HCT116 (cell line): ENCODE measurements at regions not wholly inside any gene's neighbourhood (a gene's known extent, or its start where the extent isn't known, plus 50 kb on each side); places are given as distances from the start of the nearest gene placed in this dataset.

Experiments used
- ATAC-seq: fragments of 200-7000 bp; cut with Tn5 transposase; 2 replicates; pipeline ENCODE4 v1.9.1; 2020; ENCODE audit warnings: mild to moderate bottlenecking, moderate library complexity
- BruUV-seq: library from RNA; stranded (reverse); fragments of 400-500 nt; replicated peaks from 2 replicates; lab custom pipeline; 2021; lab: Mats Ljungman, UMichigan
- CTCF ChIA-PET: fragments of 300-600 bp; sonication (Branson Sonifier 250); formaldehyde crosslinking; loops from one replicate; lab custom pipeline; 2021; ENCODE audit warnings: antibody characterized with exemption; lab: Charles Lee
- POLR2A ChIA-PET: fragments of 300-600, 350-600 bp; sonication (Branson Sonifier 250); formaldehyde crosslinking; loops from one replicate; lab custom pipeline; 2021; ENCODE audit warnings: antibody characterized with exemption; lab: Charles Lee
- RAD21 ChIA-PET, 2 experiments: fragments of 300-600 bp; sonication (Branson Sonifier 250); formaldehyde crosslinking; loops; one replicate each; lab custom pipeline; 2023; ENCODE audit warnings: low total read pairs in 2 of 2; ENCODE audit not compliant: uncharacterized antibody in 2 of 2, unreplicated experiment in 2 of 2, low non-redundant PET in 1 of 2; lab: Charles Lee
- DNase-seq: peaks from one replicate; pipeline ENCODE4 v3.0.0-alpha.2; 2010; ENCODE audit warnings: low read depth, low spot score
- H2AFZ ChIP-seq: fragments of 200-600 bp; shearing (Covaris generic), sonication (generic); 2 replicates; pipeline ENCODE4 v1.6.1; 2017; ENCODE audit warnings: low read depth, mixed run types, mixed read lengths, antibody characterized with exemption, low read length; ENCODE audit not compliant: poor library complexity, severe bottlenecking
- H3K27ac ChIP-seq: 2 replicates; pipeline ENCODE4 v1.5.1; 2012; ENCODE audit warnings: low read depth, low read length
- H3K27me3 ChIP-seq: fragments of 200-600 bp; sonication (generic); 2 replicates; pipeline ENCODE4 v1.6.1; 2016; ENCODE audit warnings: mixed run types, low read length, mixed read lengths; ENCODE audit not compliant: insufficient read depth
- H3K36me3 ChIP-seq, 2 experiments: fragments of 200-500 bp in 1 of 2; fragments of 200-600 bp in 1 of 2; sonication (Bioruptor generic) in 1 of 2; sonication (generic) in 1 of 2; 2 replicates each; pipeline versions ENCODE4 v1.5.1 to v1.6.1; 2014 to 2016; ENCODE audit warnings: low read length in 2 of 2, inconsistent platforms in 1 of 2, mixed read lengths in 1 of 2, mixed run types in 1 of 2; ENCODE audit not compliant: insufficient read depth in 2 of 2, control insufficient read depth in 1 of 2
- H3K4me1 ChIP-seq, 2 experiments: fragments of 200-600 bp in 1 of 2; sonication (generic) in 1 of 2; 2 replicates each; pipeline versions ENCODE4 v1.5.1 to v1.6.1; 2012 to 2017; ENCODE audit warnings: low read length in 2 of 2, inconsistent platforms in 1 of 2, mild to moderate bottlenecking in 1 of 2, mixed read lengths in 1 of 2, mixed run types in 1 of 2, moderate library complexity in 1 of 2; ENCODE audit not compliant: insufficient read depth in 2 of 2, control insufficient read depth in 1 of 2
- H3K4me2 ChIP-seq: fragments of 200-600 bp; sonication (generic); 2 replicates; pipeline ENCODE4 v1.6.1; 2017; ENCODE audit warnings: mixed run types, low read length, mixed read lengths
- H3K4me3 ChIP-seq, 2 experiments: fragments of 200-600 bp in 1 of 2; sonication (generic) in 1 of 2; replicated peaks in 1 of 2; 2 replicates each; pipeline ENCODE4 v1.5.1; 2011 to 2016; ENCODE audit warnings: low read length in 2 of 2, control low read depth in 1 of 2, low read depth in 1 of 2, mild to moderate bottlenecking in 1 of 2, mixed read lengths in 1 of 2, mixed run types in 1 of 2
- H3K79me2 ChIP-seq: fragments of 200-600 bp; sonication (generic); 2 replicates; pipeline ENCODE4 v1.6.1; 2017; ENCODE audit warnings: mild to moderate bottlenecking, mixed run types, low read length, moderate library complexity, mixed read lengths; ENCODE audit not compliant: insufficient read depth
- H3K9ac ChIP-seq: fragments of 200-600 bp; sonication (generic); 2 replicates; pipeline ENCODE4 v1.6.1; 2016; ENCODE audit warnings: low read length, mixed read lengths
- H3K9me2 ChIP-seq: fragments of 200-600 bp; sonication (generic), shearing (Covaris generic); 2 replicates; pipeline ENCODE4 v1.6.1; 2017; ENCODE audit warnings: mixed run types, mild to moderate bottlenecking, moderate library complexity; ENCODE audit not compliant: insufficient read depth
- H3K9me3 ChIP-seq, 2 experiments: fragments of 200-500 bp in 1 of 2; fragments of 200-600 bp in 1 of 2; sonication (Bioruptor generic) in 1 of 2; sonication (generic) in 1 of 2; 2 replicates each; pipeline ENCODE4 v1.6.1; 2014 to 2017; ENCODE audit warnings: low read length in 2 of 2, mixed read lengths in 2 of 2, inconsistent platforms in 1 of 2, low read depth in 1 of 2, mild to moderate bottlenecking in 1 of 2, mixed run types in 1 of 2, moderate library complexity in 1 of 2; ENCODE audit not compliant: control insufficient read depth in 1 of 2, insufficient read depth in 1 of 2
- H4K20me1 ChIP-seq: fragments of 200-600 bp; sonication (generic), shearing (Covaris generic); 2 replicates; pipeline ENCODE4 v1.6.1; 2017; ENCODE audit warnings: mixed run types, mild to moderate bottlenecking, moderate library complexity; ENCODE audit not compliant: insufficient read depth
- CBX3 ChIP-seq: IDR thresholded peaks from 2 replicates; pipeline ENCODE4 v1.6.1; 2012; ENCODE audit warnings: low read depth
- ELF1 ChIP-seq: IDR thresholded peaks from 2 replicates; pipeline ENCODE4 v1.6.1; 2012; ENCODE audit warnings: low read depth, borderline replicate concordance
- EZH2 ChIP-seq: fragments of 200-600 bp; sonication (generic); IDR thresholded peaks from 2 replicates; pipeline ENCODE4 v1.6.1; 2017; ENCODE audit warnings: antibody characterized with exemption, mixed run types
- FOSL1 ChIP-seq: IDR thresholded peaks from 2 replicates; pipeline ENCODE4 v1.6.1; 2012; ENCODE audit warnings: low read depth
- SIN3A ChIP-seq: IDR thresholded peaks from 2 replicates; pipeline ENCODE4 v1.6.1; 2012; ENCODE audit warnings: low read depth
- SP1 ChIP-seq: IDR thresholded peaks from 2 replicates; pipeline ENCODE4 v1.6.1; 2012; ENCODE audit warnings: low read depth
- SRF ChIP-seq: IDR thresholded peaks from 2 replicates; pipeline ENCODE4 v1.6.1; 2012; ENCODE audit warnings: low read depth
- TCF7L2 ChIP-seq: IDR thresholded peaks from 2 replicates; pipeline ENCODE4 v1.7.0; 2011; ENCODE audit warnings: borderline replicate concordance, inconsistent platforms; ENCODE audit not compliant: insufficient read depth, insufficient read length; ENCODE audit errors: extremely low read depth
- intact Hi-C: fragments of 100-400 bp; cut with micrococcal nuclease; formaldehyde crosslinking; loops from 2 replicates; pipeline ENCODE4 v1.10.0; 2022
- TF ChIP-seq, protein P1 (sequence below), 3 experiments: fragments of 200-600 bp in 1 of 3; sonication (generic) in 1 of 3; IDR thresholded peaks in 2 of 3; conservative IDR thresholded peaks in 1 of 3; 2 replicates each; pipeline ENCODE4 v1.5.1; 2012 to 2017; ENCODE audit warnings: low read depth in 2 of 3, low read length in 2 of 3, antibody characterized with exemption in 1 of 3, borderline replicate concordance in 1 of 3, control low read depth in 1 of 3, mild to moderate bottlenecking in 1 of 3, mixed read lengths in 1 of 3, mixed run types in 1 of 3, moderate library complexity in 1 of 3; ENCODE audit not compliant: insufficient read depth in 1 of 3

DNA sequence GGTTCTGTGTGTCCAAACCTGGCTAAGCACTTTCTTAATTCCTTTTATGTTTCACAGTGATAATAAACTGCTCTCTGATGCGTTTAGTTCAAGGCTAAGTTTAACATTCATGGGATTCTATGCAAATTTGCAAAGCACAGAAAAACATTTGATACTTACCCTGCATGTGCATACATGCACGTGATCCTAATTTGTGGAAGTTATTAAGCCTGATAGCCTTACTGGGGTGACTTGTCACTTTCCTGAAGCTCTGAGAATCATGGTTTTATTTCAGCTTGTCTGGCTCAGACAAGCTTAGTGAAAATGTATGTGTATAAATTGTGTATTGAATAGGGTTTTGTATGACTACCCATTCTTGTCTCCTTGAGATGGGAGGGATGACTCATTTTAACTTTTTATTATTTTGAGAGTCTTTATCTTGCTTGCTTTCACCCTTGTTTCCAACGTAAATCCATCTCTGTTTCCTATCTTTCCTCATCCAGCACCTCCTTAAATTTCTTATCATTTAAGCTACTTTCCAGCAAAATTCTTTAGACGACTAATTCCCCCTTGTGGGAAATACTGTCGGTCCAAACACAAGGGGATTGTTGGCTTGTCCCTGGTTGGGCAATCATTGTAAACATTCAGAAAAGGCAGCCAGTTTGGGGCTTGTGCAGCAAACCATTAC lies 167.1 kb downstream of the C11orf91 start:
- POLR2A ChIA-PET: no interaction called here
- ATAC-seq: no peak
- intact Hi-C loops: no loop called here
- Histone ChIP-seq H3K4me2 (no peak overlapping the region), H3K9me2 (no peaks in the 10 kb centered on the region), H2AFZ (no peak overlapping the region), H3K4me3 (no peak overlapping the region), H3K36me3 (no peaks in the 10 kb centered on the region), H3K27me3 (no peaks in the 10 kb centered on the region), H3K9ac (no peak overlapping the region), H4K20me1 (no peaks in the 10 kb centered on the region), H3K79me2 (no peaks in the 10 kb centered on the region)
- no peak for DNase-seq
- RAD21 ChIA-PET: no interaction called here
- BruUV-seq: no TSS peak
- CTCF ChIA-PET: no interaction called here
- TF ChIP-seq CBX3 (no peak), TCF7L2 (no peak), ELF1 (no peak), SP1 (no peak)
- TF ChIP-seq, protein P1, sequence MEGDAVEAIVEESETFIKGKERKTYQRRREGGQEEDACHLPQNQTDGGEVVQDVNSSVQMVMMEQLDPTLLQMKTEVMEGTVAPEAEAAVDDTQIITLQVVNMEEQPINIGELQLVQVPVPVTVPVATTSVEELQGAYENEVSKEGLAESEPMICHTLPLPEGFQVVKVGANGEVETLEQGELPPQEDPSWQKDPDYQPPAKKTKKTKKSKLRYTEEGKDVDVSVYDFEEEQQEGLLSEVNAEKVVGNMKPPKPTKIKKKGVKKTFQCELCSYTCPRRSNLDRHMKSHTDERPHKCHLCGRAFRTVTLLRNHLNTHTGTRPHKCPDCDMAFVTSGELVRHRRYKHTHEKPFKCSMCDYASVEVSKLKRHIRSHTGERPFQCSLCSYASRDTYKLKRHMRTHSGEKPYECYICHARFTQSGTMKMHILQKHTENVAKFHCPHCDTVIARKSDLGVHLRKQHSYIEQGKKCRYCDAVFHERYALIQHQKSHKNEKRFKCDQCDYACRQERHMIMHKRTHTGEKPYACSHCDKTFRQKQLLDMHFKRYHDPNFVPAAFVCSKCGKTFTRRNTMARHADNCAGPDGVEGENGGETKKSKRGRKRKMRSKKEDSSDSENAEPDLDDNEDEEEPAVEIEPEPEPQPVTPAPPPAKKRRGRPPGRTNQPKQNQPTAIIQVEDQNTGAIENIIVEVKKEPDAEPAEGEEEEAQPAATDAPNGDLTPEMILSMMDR (IDR thresholded peaks at IDR 0.05 in 2 of 3, conservative IDR thresholded peaks at IDR 0.05 in 1 of 3; ENCODE audit: borderline replicate concordance in 1 of 3, insufficient read depth in 1 of 3, low read depth in 2 of 3, low read length in 2 of 3): no peak
- TF ChIP-seq, all 23 proteins: peak for 0
- no peaks in the 10 kb centered on the region for H3K9me3 ChIP-seq
- H3K4me1 ChIP-seq: peaks cover 0 to 7% of the 10 kb centered on the region in 2 experiments; a peak in 2 of 4 replicates
- no peak overlapping the region for H3K27ac ChIP-seq

DNA sequence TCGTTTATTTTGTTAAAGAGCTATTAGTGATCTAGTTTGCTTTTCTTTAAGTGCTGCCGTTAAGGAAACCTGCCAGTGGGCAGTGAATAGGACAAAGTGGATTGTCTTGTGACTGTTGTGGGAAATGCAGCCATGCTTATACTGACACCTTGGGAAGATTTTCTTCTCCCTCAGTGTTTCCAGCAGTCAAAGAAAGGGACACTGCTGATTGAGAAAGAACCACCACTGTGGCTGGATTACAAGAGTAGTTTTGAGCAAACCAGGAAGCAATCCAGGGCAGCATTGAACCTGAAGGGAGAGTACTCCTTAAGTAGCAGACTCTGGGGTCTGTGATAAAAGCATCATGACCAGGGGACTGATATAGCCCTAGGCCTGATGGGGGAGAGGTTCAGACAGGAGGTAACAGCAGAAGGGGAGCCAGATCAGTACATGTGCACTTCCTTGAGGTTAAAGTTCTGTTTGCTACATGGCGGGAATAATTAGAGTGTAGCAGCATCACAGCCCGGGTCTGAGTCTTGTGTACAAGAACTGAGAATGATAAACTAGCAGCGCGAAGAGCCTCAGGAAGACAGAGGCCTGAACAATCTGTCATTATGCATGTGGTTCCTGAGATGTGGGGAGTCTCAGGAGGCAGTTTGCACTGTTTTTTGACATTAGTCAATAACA lies 167.8 kb downstream of the C11orf91 start:
- ATAC-seq (no peak), DNase-seq (no peak)
- intact Hi-C loops: no loop called here
- Histone ChIP-seq H3K27ac (no peak overlapping the region), H4K20me1 (no peaks in the 10 kb centered on the region), H3K4me1 (peaks cover 0 to 7% of the 10 kb centered on the region in 2 experiments; a peak in 2 of 4 replicates), H3K36me3 (no peaks in the 10 kb centered on the region), H3K4me3 (no peak overlapping the region), H3K9ac (no peak overlapping the region), H3K9me3 (no peaks in the 10 kb centered on the region), H3K27me3 (no peaks in the 10 kb centered on the region), H3K4me2 (no peak overlapping the region), H3K79me2 (no peaks in the 10 kb centered on the region), H3K9me2 (no peaks in the 10 kb centered on the region), H2AFZ (no peak overlapping the region)
- BruUV-seq: no TSS peak
- POLR2A ChIA-PET: no interaction called here
- CTCF ChIA-PET: interaction anchor here (0.9 kb wide), 1 partner anchor 9 kb away, joined by 5 read pairs; no protein-coding TSS in a partner anchor
- RAD21 ChIA-PET: no interaction called here
- TF ChIP-seq SRF (no peak), EZH2 (no peak), SIN3A (no peak), ELF1 (no peak), FOSL1 (no peak), TCF7L2 (no peak), CBX3 (no peak)
- TF ChIP-seq, protein P1 (IDR thresholded peaks at IDR 0.05 in 2 of 3, conservative IDR thresholded peaks at IDR 0.05 in 1 of 3; ENCODE audit: borderline replicate concordance in 1 of 3, insufficient read depth in 1 of 3, low read depth in 2 of 3, low read length in 2 of 3): no peak
